ENCODE measurements at regions not wholly inside any gene's neighbourhood (a gene's known extent, or its start where the extent isn't known, plus 50 kb on each side); places are given as distances from the start of the nearest gene placed in this dataset.
"Not testable (repeated sequence)": the region's sequence is repeated elsewhere in the genome, so short reads cannot be mapped to it uniquely, and the experiment has no call there.

- DNase-seq, result no peak
Observed at GRCh38 chr10:80697926-80698325, 160.2 kb downstream of the SH2D4B start.

GRCh38 chr10:80699602-80700039 lies 161.9 kb downstream of the SH2D4B start:
- DNase-seq, result peak; percentile 42

- peak; percentile 79 for DNase-seq
Observed at GRCh38 chr10:80700252-80700651, 162.6 kb downstream of the SH2D4B start.

- no peak for DNase-seq
Observed at GRCh38 chr10:80700760-80701444, 163.2 kb downstream of the SH2D4B start.

- no peak for DNase-seq
Observed at GRCh38 chr10:80701706-80702105, 164.0 kb downstream of the SH2D4B start.

GRCh38 chr10:80702143-80702542 lies 164.4 kb downstream of the SH2D4B start:
- no peak for DNase-seq

GRCh38 chr10:80705899-80706298 lies 168.2 kb downstream of the SH2D4B start:
- DNase-seq, result no peak

GRCh38 chr10:80708185-80708584 lies 170.5 kb downstream of the SH2D4B start:
- DNase-seq, result no peak

- DNase-seq, result no peak
Observed at GRCh38 chr10:80708808-80709207, 171.1 kb downstream of the SH2D4B start.

- DNase-seq, result peak; percentile 49
Observed at GRCh38 chr10:80709866-80710265, 172.2 kb downstream of the SH2D4B start.

GRCh38 chr10:80713398-80713928 lies 175.8 kb downstream of the SH2D4B start:
- no peak for DNase-seq

GRCh38 chr10:80714566-80714965 lies 176.9 kb downstream of the SH2D4B start:
- no peak for DNase-seq

- DNase-seq, result peak; percentile 20
Observed at GRCh38 chr10:80718024-80718423, 180.3 kb downstream of the SH2D4B start.

GRCh38 chr10:80719935-80720334 lies 182.2 kb downstream of the SH2D4B start:
- DNase-seq, result no peak

GRCh38 chr10:80720549-80720948 lies 182.8 kb downstream of the SH2D4B start:
- no peak for DNase-seq

GRCh38 chr10:80728354-80728753 lies 190.7 kb downstream of the SH2D4B start:
- not testable (repeated sequence) for DNase-seq

- DNase-seq, result no peak
Observed at GRCh38 chr10:80729896-80730295, 192.2 kb downstream of the SH2D4B start.

GRCh38 chr10:80730522-80730921 lies 192.8 kb downstream of the SH2D4B start:
- no peak for DNase-seq

GRCh38 chr10:80734589-80734988 lies 196.9 kb downstream of the SH2D4B start:
- DNase-seq, result no peak

GRCh38 chr10:80737209-80737608 lies 199.5 kb downstream of the SH2D4B start:
- DNase-seq, result no peak

GRCh38 chr10:80739328-80739727 lies 201.6 kb downstream of the SH2D4B start:
- peak; percentile 12 for DNase-seq

- no peak for DNase-seq
Observed at GRCh38 chr10:80739963-80740715, 202.4 kb downstream of the SH2D4B start.

- no peak for DNase-seq
Observed at GRCh38 chr10:80741278-80741677, 203.6 kb downstream of the SH2D4B start.

GRCh38 chr10:80750268-80750667 lies 212.6 kb downstream of the SH2D4B start:
- DNase-seq, result no peak

Measured in NCI-H2227 treated with DMSO at 0.1 percent for 48 hours (cell line).